Inflammatory macrophage (primary cell): ENCODE measurements at regions not wholly inside any gene's neighbourhood (a gene's known extent, or its start where the extent isn't known, plus 50 kb on each side); places are given as distances from the start of the nearest gene placed in this dataset.
"Not testable (repeated sequence)": the region's sequence is repeated elsewhere in the genome, so short reads cannot be mapped to it uniquely, and the experiment has no call there.

Experiments used
- DNase-seq, 2 donors: peaks; one replicate each; pipeline ENCODE4 v3.0.0-alpha.2; 2020 to 2022

GRCh38 chr2:18977409-18977808, 381.0 kb downstream of the OSR1 start:
- no peak for DNase-seq

- no peak for DNase-seq
Observed at GRCh38 chr2:18976168-18976961, 382.1 kb downstream of the OSR1 start.

- no peak for DNase-seq
Observed at GRCh38 chr2:18975506-18976167, 382.8 kb downstream of the OSR1 start.

GRCh38 chr2:18971628-18972027, 382.3 kb upstream of the NT5C1B start:
- no peak for DNase-seq

GRCh38 chr2:18971069-18971378, 381.7 kb upstream of the NT5C1B start:
- DNase-seq: no peak

- no peak for DNase-seq
Observed at GRCh38 chr2:18966131-18966530, 376.8 kb upstream of the NT5C1B start.

- DNase-seq: not testable (repeated sequence)
Observed at GRCh38 chr2:18963739-18964256, 374.4 kb upstream of the NT5C1B start.

GRCh38 chr2:18961991-18962421, 372.6 kb upstream of the NT5C1B start:
- no peak for DNase-seq

- peak; percentile 2 to 60 for DNase-seq
Observed at GRCh38 chr2:18959952-18960717, 370.8 kb upstream of the NT5C1B start.

GRCh38 chr2:18959200-18959599, 369.8 kb upstream of the NT5C1B start:
- DNase-seq: no peak

GRCh38 chr2:18957909-18958308, 368.5 kb upstream of the NT5C1B start:
- DNase-seq: no peak

- no peak for DNase-seq
Observed at GRCh38 chr2:18950361-18950851, 361.0 kb upstream of the NT5C1B start.

GRCh38 chr2:18949871-18950270, 360.5 kb upstream of the NT5C1B start:
- DNase-seq: no peak

- no peak for DNase-seq
Observed at GRCh38 chr2:18940184-18940583, 350.8 kb upstream of the NT5C1B start.

- not testable (repeated sequence) for DNase-seq
Observed at GRCh38 chr2:18939740-18940139, 350.4 kb upstream of the NT5C1B start.

- no peak for DNase-seq
Observed at GRCh38 chr2:18934886-18935285, 345.5 kb upstream of the NT5C1B start.

- no peak for DNase-seq
Observed at GRCh38 chr2:18932853-18933252, 343.5 kb upstream of the NT5C1B start.

- no peak for DNase-seq
Observed at GRCh38 chr2:18930971-18931370, 341.6 kb upstream of the NT5C1B start.

GRCh38 chr2:18927525-18928232, 338.3 kb upstream of the NT5C1B start:
- DNase-seq: no peak

GRCh38 chr2:18926631-18927524, 337.5 kb upstream of the NT5C1B start:
- DNase-seq: no peak

GRCh38 chr2:18925296-18925695, 335.9 kb upstream of the NT5C1B start:
- no peak for DNase-seq
